ENCODE measurements at regions not wholly inside any gene's neighbourhood (a gene's known extent, or its start where the extent isn't known, plus 50 kb on each side); places are given as distances from the start of the nearest gene placed in this dataset.

DNA sequence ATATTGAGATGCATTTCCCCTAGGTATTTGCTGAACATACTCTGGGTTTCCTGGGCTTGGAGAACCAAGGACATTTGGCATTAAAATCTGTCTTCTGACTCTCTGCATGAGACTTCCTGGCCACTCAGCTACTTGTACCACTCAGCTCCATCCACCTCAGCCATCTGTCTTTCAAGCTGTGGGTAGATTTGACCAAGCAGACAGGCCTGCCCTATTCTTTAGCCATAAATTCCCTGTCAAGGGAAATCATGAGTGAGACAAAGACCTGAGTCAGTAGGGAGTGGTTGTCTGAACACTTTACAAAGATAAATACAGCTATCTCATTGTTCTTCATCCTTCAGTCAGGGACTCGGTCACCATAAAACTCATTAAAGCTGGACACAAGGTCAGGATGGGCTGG is 399.1 kb downstream of the GPAM start:
- no peak for DNase-seq (ENCODE audit: low read depth in 2 of 3, low spot score in 2 of 3)

DNA sequence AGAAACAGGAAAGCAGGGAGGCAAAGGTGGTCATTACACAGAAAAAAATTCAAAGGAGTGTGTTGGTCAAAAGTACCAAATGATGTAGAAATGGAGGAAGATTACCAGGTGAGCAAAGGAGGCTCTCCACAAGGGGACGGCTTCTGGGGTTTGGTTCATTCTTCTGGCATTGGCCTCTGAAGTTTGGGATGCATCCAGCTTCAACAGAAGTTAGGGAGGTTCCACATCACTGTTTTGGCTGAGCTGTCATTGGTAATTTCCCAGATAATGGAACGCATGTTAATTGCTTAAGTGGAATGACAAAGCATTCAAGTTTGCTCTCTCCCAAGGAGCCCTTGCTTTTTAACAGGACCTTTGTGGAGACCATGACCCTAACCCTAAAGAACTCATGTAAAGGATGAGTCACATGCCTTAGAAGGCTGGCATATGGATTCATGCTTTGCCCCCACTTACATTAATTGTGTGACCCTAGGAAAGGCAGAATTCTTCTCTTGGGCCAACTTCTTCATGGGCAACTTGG is 398.6 kb downstream of the GPAM start:
- no peak for DNase-seq (ENCODE audit: low read depth in 2 of 3, low spot score in 2 of 3)

DNA sequence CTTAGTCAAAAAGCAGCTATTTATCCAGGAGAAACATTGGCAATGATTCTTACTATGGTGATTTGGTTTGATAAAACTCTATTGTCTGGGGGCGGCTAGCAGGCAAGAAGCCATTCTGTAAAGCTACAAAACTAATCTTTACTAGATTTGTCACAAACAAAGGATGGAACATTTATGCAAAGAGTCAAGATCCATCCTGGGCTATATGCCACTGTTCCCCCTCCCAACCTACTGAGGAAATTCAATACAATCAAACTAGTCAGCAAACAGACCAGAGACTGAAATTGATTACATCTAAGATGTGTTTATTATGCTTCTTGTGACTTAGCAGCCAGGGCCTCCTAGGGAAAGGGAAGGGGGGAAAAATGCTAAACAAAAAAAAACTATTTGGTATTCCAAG is 397.6 kb downstream of the GPAM start:
- no peak for DNase-seq (ENCODE audit: low read depth in 2 of 3, low spot score in 2 of 3)

DNA sequence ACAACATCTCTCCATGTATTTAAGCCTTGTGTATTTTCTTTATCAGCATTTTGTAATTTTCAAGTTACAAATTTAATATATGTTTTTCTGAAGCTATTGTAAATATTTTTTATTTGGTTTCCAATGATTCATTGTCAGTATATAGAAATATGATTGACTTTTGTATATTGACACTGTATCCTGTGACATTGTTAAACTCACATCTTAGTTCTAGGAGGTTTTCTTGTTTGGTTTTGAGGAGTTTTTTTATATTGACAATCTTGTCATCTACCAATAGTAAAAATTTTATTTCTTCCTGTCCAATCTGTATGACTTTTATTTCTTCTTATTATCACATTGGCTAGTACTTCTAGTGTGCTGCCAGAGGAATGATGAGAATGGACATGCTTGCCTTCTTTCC is 393.7 kb downstream of the GPAM start:
- DNase-seq (ENCODE audit: low read depth in 2 of 3, low spot score in 2 of 3) = no peak

DNA sequence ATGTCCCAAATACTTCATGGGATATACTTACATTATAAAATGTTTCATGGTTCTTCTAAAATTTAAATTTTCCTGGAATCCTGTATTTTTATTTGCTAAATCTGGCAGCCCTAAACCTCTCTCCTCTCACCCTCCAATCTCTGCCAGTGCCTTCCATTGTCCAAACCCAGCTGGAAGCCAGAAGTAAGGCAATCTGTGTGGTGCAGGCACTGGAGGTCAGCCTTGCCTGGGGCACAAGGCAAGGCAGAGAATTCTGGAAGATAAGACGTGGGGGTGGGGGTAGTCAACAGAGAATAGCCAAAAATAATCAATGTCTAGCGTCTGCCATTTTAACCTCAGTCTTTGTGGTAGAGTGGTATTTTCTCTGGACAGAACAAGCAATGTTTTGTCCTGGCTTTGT is 381.7 kb downstream of the GPAM start:
- DNase-seq (ENCODE audit: low read depth in 2 of 3, low spot score in 2 of 3) = no peak

DNA sequence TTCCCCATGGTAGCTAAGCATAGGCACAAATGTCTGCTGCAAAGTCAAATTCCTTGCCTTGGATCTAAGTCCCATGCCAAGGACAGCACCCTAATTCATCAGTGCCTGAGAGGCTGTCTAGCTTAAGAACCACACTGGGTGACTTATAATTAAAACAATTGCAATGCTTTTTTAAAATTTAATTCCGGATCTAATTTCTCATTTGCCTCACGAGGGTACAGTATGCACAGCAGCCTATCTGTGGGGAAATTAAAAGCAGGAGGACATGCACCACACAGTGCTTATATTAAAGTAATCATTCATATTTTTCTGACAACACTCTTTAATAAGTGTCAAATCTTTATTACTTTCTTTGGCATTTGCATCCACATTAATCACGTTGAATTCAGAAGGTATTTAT is 378.8 kb downstream of the GPAM start:
- DNase-seq (ENCODE audit: low read depth in 2 of 3, low spot score in 2 of 3) = no peak

DNA sequence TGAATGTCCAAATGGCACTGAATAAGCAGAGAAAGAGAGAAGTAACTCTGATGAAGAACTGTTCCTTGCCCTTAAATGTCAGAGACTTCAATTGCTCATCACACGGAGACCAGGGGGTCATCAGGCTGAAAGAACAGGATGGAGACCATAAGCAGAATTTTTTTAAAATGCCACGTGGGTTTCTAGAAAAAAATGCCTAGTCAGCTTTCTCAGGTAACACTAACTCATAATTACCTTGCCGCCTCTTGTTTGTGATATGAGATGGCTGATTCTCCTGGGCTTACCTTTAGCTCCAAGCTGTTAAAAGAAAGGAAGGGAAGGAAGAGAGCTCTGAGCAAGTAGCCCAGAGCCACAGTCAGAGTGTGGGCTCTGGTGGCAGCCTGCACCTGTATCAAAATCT is 372.0 kb downstream of the GPAM start:
- no peak for DNase-seq (ENCODE audit: low read depth in 2 of 3, low spot score in 2 of 3)

DNA sequence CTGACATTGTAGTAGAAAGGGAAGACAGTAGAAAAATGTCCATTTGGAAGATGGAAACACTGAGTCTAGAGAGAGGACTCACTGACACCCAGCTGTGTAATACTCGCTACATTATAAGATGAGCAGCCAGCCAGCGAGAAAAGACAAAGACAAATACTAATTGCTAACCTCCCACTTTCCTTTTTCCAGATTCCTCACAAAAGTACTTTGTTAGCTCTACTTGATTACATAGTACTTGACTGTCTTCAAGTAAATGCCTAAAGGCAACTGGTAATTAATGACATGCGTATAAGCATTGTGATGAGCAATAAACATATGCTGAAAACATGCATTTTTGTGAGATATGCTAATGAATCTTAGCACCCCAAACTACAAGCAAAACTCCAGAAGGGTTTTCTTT is 363.1 kb downstream of the GPAM start:
- no peak for DNase-seq (ENCODE audit: low read depth in 2 of 3, low spot score in 2 of 3)

DNA sequence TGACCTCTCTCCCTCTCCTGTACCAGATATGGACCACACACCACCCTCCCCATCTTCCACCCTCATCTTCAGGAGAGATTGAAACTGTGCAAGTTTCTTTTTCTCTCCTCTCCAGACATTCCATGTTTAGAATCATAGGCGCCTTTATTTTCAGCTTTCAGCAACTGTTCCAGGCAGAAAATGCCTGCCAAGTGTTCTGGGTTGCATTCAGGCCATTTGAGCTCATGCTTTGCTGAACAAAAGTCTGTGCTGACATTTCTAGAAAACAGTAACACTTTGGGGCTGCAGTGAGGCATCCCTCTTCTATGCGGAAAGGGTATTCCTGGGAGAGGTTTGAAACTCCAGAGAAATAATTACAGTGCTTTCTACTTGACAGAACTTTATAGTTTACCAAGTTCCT is 361.7 kb downstream of the GPAM start:
- no peak for DNase-seq (ENCODE audit: low read depth in 2 of 3, low spot score in 2 of 3)

DNA sequence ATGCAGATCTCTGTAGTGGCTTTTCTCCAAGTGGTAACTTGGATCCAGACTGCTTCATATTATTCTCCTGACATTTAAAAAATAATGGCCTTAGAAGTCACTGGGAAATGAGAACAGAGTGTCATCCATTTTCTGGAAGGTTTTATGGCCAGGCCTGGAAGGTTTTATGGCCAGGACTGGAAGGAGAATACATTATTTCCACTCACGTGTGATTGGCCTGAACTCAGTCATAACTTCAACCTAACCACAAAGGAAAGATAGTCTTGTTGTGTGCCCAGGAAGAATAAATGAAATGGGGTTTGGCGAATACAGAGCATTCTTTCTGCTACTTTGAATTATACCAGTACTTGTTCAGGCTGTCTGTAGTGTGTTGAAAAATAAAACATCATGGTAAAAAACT is 360.9 kb downstream of the GPAM start:
- DNase-seq (ENCODE audit: low read depth in 2 of 3, low spot score in 2 of 3) = no peak

DNA sequence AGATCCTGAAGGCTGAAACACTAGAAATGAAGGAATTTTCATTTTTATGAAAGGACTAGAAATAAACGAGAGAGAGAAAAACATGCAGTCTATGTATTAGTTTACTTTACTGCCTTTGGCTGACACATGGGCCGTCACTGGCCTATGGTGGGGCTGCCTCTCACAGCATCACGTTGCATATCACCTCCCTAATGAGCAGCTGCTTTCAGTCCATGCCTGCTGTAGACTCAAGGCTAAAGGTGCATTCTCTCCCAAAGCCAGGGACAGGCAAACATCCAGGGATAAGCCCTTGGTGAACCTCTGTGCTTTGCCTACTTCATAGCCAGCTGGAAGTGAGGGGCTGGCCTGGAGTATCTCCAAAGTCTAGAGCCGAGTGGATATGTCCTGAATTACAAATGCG is 359.4 kb downstream of the GPAM start:
- no peak for DNase-seq (ENCODE audit: low read depth in 2 of 3, low spot score in 2 of 3)

DNA sequence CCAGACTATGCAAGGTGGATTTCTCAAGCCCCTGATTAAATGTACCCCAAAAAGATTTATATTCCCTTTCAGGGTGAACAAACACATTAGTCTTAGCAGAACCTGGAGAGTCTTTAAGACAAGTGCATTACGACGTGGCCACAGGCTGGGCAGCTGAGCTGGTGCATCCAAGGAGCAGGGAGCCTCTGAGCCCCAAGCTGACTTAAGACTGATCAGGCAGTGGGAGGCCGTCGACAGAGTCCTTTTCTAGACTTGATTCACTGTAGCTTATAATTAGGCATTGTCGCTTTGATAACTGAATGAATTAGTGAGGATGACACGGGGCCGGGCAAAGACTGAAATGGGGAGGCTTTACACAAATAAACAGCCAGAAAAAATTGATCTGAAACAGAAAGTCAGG is 353.2 kb downstream of the GPAM start:
- no peak for DNase-seq (ENCODE audit: low read depth in 2 of 3, low spot score in 2 of 3)

DNA sequence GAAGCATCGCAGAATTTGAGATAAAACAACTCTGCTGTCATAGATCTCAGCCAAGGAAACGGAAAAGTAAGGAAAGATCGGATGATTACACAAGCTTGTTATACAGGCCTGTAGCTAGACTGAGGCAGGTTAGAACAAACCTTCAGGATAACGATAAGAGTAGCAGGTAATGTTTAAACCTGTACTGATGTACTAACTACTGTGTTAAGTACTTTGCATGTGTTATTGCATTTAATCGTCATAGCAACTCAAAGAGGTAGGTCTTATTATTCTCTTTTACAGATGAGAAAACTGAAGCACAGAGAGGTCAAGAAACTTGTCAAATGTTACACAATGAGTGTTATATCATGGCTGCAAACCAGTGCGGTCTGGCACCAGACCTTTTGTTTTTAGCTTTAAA is 352.5 kb downstream of the GPAM start:
- no peak for DNase-seq (ENCODE audit: low read depth in 2 of 3, low spot score in 2 of 3)

DNA sequence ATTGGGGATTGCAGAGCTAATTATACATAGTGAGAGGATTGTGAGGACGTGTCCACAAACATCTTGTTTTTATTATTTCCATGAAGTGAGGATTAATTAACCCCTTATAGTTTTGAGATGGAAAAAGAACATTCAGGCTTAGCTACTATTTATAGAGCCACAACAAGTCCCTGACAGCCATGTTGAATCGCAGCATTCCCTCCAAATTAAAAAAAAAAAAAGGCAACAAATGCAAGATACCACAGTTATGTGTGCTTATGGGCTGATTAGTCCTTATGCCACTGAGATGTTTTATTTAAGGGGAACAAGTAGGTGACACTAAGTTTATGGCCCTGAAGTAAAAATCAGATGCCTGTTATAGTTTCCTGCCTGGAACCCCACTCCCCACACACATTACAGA is 350.3 kb downstream of the GPAM start:
- no peak for DNase-seq (ENCODE audit: low read depth in 2 of 3, low spot score in 2 of 3)

DNA sequence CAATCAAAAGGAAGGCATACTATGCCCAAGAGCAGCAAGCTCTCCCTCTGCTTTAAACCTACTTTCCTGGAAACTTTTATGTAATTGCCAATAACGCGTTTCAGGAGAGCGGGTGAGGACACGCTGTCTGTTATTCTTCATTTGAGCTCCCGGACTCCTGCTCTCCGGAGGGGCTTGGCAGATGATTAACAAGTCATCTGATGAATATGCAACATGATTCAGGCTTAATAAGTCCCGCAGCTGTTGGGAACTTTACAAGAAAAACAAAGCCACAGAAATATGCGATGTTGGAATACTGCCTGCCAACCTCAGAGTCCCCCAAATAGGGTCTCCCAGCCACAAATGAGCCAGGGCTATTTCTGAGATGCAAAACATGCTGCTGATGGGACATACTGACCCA is 348.0 kb downstream of the GPAM start:
- no peak for DNase-seq (ENCODE audit: low read depth in 2 of 3, low spot score in 2 of 3)

DNA sequence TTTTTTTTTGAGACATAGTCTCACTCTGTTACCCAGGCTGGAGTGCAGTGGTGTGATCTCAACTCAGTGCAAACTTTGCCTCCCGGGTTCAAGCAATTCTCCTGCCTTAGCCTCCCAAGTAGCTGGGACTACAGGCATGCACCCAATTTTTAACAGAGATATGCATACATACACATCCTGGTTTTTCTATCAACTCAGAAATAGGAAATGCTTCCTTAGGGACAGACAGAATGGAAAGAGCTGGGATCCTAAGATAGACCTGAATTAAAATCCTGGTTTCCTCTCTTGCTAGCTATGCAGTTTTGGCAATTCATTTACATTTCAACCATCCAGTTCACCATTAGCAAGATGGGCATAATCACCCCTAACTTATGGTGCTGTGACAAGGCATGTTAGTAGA is 347.5 kb downstream of the GPAM start:
- DNase-seq (ENCODE audit: low read depth in 2 of 3, low spot score in 2 of 3) = no peak

DNA sequence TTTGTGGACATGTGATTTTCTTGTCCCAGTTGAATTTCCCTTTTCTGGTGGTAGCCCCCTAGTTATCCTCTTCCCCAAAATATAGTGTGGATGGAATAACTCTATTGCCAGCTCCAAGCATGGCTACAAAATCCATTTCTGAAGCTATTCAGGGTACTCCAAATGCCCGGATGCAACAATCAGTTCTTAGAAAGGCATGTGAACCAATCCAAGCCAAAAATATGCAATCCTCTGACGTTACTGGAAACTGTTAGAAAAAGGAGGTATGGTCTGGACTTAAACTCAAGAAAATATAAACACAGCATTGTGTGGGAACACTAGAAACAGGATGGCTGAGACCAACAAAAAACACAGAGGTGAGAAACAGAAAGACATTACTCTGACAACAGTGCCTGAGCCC is 347.0 kb downstream of the GPAM start:
- no peak for DNase-seq (ENCODE audit: low read depth in 2 of 3, low spot score in 2 of 3)

DNA sequence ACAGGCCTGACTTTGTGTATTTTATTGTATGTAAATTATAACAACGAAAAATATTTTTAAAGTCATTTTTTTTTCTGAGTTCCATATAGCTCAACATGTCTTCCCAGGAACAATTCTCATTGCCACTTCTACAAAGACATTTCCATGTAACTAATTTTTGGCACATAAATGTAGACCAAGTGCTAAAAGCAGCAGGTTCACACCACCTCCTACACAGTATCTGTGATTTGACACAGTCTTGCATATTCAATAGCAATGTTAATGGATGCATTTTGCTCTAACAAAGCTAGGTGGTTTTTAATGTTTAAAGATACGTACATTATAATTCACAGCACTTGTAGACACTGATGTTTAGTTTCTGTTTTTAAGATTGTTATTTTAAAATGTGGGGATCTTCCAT is 346.5 kb downstream of the GPAM start:
- DNase-seq (ENCODE audit: low read depth in 2 of 3, low spot score in 2 of 3) = no peak

DNA sequence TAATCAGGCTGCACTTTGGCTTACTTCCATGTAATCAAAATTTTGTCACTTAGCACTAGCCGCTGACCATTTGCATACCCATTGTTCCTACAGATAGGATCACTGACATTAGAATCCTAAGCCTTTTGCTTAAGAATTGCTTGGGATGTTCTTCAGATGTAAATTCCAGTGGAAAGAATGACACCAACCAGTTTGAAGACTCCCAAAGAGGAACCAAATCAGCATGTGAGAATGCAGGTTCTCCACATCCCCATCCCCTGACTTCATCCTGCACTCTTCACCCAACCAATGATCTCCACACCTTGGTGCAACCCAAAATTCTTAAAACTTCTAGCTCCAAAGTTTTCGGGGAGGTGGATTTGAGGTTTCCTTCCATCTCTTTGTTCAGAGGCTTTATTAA is 345.6 kb downstream of the GPAM start:
- DNase-seq (ENCODE audit: low read depth in 2 of 3, low spot score in 2 of 3) = no peak

DNA sequence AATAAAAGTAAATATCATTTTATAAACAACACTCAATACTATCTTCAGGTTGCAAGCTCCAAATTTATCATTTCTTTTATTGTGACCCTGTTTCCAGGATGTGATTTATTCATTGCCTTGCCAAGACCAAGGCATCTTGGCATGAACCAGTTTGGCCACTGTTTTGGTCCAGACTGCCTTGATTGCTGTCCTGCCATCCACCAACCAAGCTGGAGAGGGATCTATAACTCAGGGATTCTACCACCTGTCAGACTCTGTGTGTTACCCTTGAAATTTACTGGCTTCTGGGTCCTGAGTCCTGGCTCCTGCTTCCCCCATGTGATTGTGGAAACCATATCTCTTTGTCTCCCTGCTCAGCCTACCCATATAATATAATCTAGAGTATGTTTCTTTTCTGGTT is 343.0 kb downstream of the GPAM start:
- no peak for DNase-seq (ENCODE audit: low read depth in 2 of 3, low spot score in 2 of 3)

DNA sequence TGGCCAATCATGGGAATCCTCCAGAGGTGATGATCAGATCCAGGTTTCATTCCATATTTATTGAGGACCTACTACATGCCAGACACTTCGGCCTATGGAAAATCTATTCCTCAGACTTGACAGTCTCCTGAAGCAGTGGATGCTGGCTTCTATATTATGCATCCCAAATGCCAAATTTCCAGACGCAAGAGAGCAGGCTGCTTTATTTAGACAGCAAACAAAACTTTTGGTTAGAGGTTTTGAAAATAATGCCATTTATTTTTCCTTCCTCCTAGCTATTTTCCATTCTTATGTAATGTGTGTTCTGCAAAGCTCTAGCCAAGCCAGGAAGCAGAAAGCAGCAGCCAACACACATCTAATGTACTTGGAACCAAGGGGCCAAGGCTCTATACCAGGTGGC is 330.8 kb downstream of the GPAM start:
- no peak for DNase-seq (ENCODE audit: low read depth in 2 of 3, low spot score in 2 of 3)

DNA sequence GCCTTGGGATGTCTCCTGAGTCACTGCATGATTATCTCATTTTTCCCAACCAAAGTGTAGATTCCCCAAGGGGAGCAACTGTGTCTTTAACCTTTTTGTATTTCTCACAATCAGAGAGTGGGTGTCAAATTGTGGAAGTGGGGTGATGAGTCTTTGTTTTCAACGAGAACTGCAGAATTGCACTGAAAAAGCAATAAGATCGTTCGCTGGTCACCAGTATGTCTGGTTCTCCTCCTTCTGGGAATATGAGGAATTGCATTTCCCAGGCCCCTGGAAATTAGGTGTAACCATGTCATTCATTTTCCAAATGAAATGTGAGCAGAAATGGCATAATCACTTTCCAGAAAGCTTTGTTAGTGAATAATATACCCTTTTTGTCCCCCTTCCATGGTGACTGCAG is 326.9 kb downstream of the GPAM start:
- no peak for DNase-seq (ENCODE audit: low read depth in 2 of 3, low spot score in 2 of 3)

DNA sequence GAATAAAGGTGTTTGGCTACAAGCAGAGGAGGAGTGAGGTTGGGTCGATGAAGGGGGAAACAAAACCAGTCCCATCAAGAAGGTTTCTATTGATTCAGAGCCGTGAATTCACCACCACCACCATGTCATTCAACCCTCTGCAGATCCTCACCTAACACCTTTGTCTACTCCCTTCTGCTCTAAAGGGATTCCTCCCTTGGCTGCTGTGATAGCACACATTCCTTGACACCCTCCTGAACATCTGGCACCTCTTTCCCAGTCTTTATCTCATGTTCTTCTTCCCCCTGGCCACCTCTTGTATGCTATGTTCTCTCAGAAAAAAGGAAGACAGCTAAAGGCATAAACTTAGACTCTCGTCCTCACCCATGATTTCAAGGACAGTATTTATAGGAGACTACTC is 318.0 kb downstream of the GPAM start:
- DNase-seq (ENCODE audit: low read depth in 2 of 3, low spot score in 2 of 3) = no peak

DNA sequence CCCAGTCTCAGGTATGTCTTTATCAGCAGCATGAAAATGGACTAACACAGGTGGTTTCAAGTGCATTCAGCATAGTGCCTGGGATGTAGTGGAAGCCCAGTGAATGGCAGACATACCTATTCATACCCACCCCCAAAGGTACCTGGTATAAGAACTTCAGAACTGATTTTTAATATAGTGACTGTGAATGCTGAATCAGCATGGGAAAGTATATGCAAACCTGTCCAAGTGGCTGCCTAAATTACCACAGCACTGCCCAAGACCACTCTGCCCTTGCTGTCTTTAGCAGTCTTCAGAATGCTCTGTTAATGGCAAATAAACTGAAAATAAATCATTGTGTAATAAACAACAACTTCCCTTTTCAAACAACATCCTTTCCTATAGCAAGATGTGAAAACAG is 312.1 kb downstream of the GPAM start:
- DNase-seq (ENCODE audit: low read depth in 2 of 3, low spot score in 2 of 3) = no peak
